Lung microvascular endothelial cell (primary cell): ENCODE measurements at regions not wholly inside any gene's neighbourhood (a gene's known extent, or its start where the extent isn't known, plus 50 kb on each side); places are given as distances from the start of the nearest gene placed in this dataset.
A peak's percentile ranks its signal among the peaks of the same experiment; 100 is the strongest.
"Not testable (repeated sequence)": the region's sequence is repeated elsewhere in the genome, so short reads cannot be mapped to it uniquely, and the experiment has no call there.

Source experiments
- DNase-seq, 2 donors: peaks; one replicate each; pipeline versions ENCODE4 v3.0.0 to v3.0.0-alpha.2; 2010; ENCODE audit warnings: low read depth in 2 of 2

GRCh38 chr5:174990909-174991308, 266.5 kb downstream of the MSX2 start:
- peak in 1 of 2 donors; percentile 3 for DNase-seq

GRCh38 chr5:174987443-174988012, 263.1 kb downstream of the MSX2 start:
- DNase-seq = no peak

- no peak for DNase-seq
Observed at GRCh38 chr5:174984863-174985262, 260.5 kb downstream of the MSX2 start.

GRCh38 chr5:174982485-174982884, 258.1 kb downstream of the MSX2 start:
- DNase-seq = no peak

- DNase-seq = no peak
Observed at GRCh38 chr5:174981416-174981815, 257.0 kb downstream of the MSX2 start.

GRCh38 chr5:174980952-174981351, 256.6 kb downstream of the MSX2 start:
- DNase-seq = no peak

GRCh38 chr5:174972291-174972690, 247.9 kb downstream of the MSX2 start:
- no peak for DNase-seq

- DNase-seq = no peak
Observed at GRCh38 chr5:174971210-174971609, 246.8 kb downstream of the MSX2 start.

GRCh38 chr5:174970502-174970901, 246.1 kb downstream of the MSX2 start:
- no peak for DNase-seq

- no peak for DNase-seq
Observed at GRCh38 chr5:174953871-174954270, 229.5 kb downstream of the MSX2 start.

GRCh38 chr5:174951151-174951780, 226.9 kb downstream of the MSX2 start:
- peak; percentile 73 to 75 for DNase-seq

- no peak for DNase-seq
Observed at GRCh38 chr5:174947548-174947947, 223.2 kb downstream of the MSX2 start.

- DNase-seq = no peak
Observed at GRCh38 chr5:174945853-174946252, 221.5 kb downstream of the MSX2 start.

- DNase-seq = no peak
Observed at GRCh38 chr5:174943785-174944184, 219.4 kb downstream of the MSX2 start.

GRCh38 chr5:174943002-174943401, 218.6 kb downstream of the MSX2 start:
- not testable (repeated sequence) for DNase-seq

- no peak for DNase-seq
Observed at GRCh38 chr5:174937201-174938123, 213.1 kb downstream of the MSX2 start.

GRCh38 chr5:174935854-174936474, 211.6 kb downstream of the MSX2 start:
- peak; percentile 43 to 67 for DNase-seq

- DNase-seq = not testable (repeated sequence)
Observed at GRCh38 chr5:174931033-174931432, 206.7 kb downstream of the MSX2 start.

- DNase-seq = no peak
Observed at GRCh38 chr5:174925586-174925985, 201.2 kb downstream of the MSX2 start.

- no peak for DNase-seq
Observed at GRCh38 chr5:174922955-174923354, 198.6 kb downstream of the MSX2 start.

GRCh38 chr5:174920906-174921550, 196.6 kb downstream of the MSX2 start:
- DNase-seq = no peak

- no peak for DNase-seq
Observed at GRCh38 chr5:174919351-174919750, 195.0 kb downstream of the MSX2 start.
